Fibroblast of lung (primary cell): ENCODE measurements at regions not wholly inside any gene's neighbourhood (a gene's known extent, or its start where the extent isn't known, plus 50 kb on each side); places are given as distances from the start of the nearest gene placed in this dataset.

Experiments used
- DNase-seq, 2 donors: peaks; one replicate each; pipeline versions ENCODE4 v3.0.0 to v3.0.0-alpha.2; 2010; ENCODE audit warnings: low read depth in 2 of 2
- H2AFZ ChIP-seq: 2 replicates; pipeline ENCODE4 v1.5.1; 2012; ENCODE audit warnings: low read length, control low read depth, inconsistent platforms
- H3K27ac ChIP-seq: 2 replicates; pipeline ENCODE4 v1.5.1; 2011; ENCODE audit warnings: low read length, control low read depth; ENCODE audit not compliant: insufficient read depth
- H3K27me3 ChIP-seq: 2 replicates; pipeline ENCODE4 v1.5.1; 2011; ENCODE audit warnings: mild to moderate bottlenecking, low read length; ENCODE audit not compliant: control insufficient read depth, insufficient read depth
- H3K36me3 ChIP-seq: 2 replicates; pipeline ENCODE4 v1.5.1; 2011; ENCODE audit warnings: low read length; ENCODE audit not compliant: control insufficient read depth, insufficient read depth
- H3K4me1 ChIP-seq: 2 replicates; pipeline ENCODE4 v1.5.1; 2011; ENCODE audit warnings: low read length; ENCODE audit not compliant: control insufficient read depth, insufficient read depth; ENCODE audit errors: extremely low read depth
- H3K4me2 ChIP-seq: 2 replicates; pipeline ENCODE4 v1.5.1; 2011; ENCODE audit warnings: low read length, control low read depth; ENCODE audit not compliant: insufficient read depth; ENCODE audit errors: extremely low read depth
- H3K4me3 ChIP-seq, 4 experiments: fragments of 200-600 bp in 1 of 4; sonication (generic) in 1 of 4; replicated peaks in 1 of 4; 2 replicates each; pipeline ENCODE4 v1.5.1; 2011 to 2016; ENCODE audit warnings: low read length in 4 of 4, low read depth in 3 of 4, mild to moderate bottlenecking in 3 of 4, control low read depth in 2 of 4, inconsistent platforms in 1 of 4, mixed read lengths in 1 of 4; ENCODE audit not compliant: insufficient read depth in 1 of 4; ENCODE audit errors: control extremely low read depth in 1 of 4
- H3K79me2 ChIP-seq: 2 replicates; pipeline ENCODE4 v1.5.1; 2012; ENCODE audit warnings: mild to moderate bottlenecking, low read length, inconsistent platforms; ENCODE audit not compliant: control insufficient read depth, insufficient read depth
- H3K9ac ChIP-seq: 2 replicates; pipeline ENCODE4 v1.5.1; 2011; ENCODE audit warnings: mild to moderate bottlenecking, low read length, control low read depth; ENCODE audit not compliant: insufficient read depth
- H3K9me3 ChIP-seq: 2 replicates; pipeline ENCODE4 v1.5.1; 2012; ENCODE audit warnings: low read depth, low read length; ENCODE audit not compliant: control insufficient read depth, insufficient read depth
- H4K20me1 ChIP-seq: 2 replicates; pipeline ENCODE4 v1.5.1; 2011; ENCODE audit warnings: low read length; ENCODE audit not compliant: control insufficient read depth, insufficient read depth; ENCODE audit errors: extremely low read depth
- EZH2 ChIP-seq: IDR thresholded peaks from 2 replicates; pipeline ENCODE4 v1.5.1; 2012; ENCODE audit warnings: low read length, control low read depth, mild to moderate bottlenecking; ENCODE audit errors: missing control alignments
- TF ChIP-seq, protein P1 (sequence below), 2 donors: IDR thresholded peaks in 1 of 2; conservative IDR thresholded peaks in 1 of 2; 1 replicate in 1 of 2; 2 replicates in 1 of 2; pipeline ENCODE4 v1.5.1; 2011 to 2012; ENCODE audit warnings: low read length in 2 of 2, control low read depth in 1 of 2, inconsistent platforms in 1 of 2, low read depth in 1 of 2, mild to moderate bottlenecking in 1 of 2

DNA sequence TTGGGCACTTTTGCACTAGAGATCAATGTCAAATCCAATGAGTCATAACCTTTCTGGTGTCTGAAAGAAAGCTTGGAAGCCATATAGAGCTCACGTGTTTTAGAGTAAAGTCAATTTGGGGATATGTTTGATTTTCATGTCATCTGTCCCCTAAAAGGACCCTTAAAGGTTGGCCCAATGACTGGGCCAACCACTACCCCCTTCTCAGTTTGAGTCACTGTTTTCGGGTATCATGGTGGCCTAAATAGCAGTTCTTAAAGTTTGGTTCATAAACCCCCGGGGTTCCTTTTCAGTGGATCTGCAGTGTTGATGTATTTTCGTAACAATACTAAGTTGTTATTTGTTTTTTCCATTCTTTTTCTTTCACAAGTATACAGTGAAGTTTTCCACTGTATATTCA, 327.6 kb downstream of the PRL start:
- DNase-seq = no peak
- Histone ChIP-seq H3K36me3 (no peaks in the 10 kb centered on the region), H2AFZ (no peak overlapping the region), H3K9me3 (no peaks in the 10 kb centered on the region), H3K27me3 (no peaks in the 10 kb centered on the region), H3K79me2 (no peaks in the 10 kb centered on the region), H4K20me1 (no peaks in the 10 kb centered on the region), H3K9ac (no peak overlapping the region), H3K4me1 (no peaks in the 10 kb centered on the region), H3K27ac (no peak overlapping the region), H3K4me3 (no peak overlapping the region), H3K4me2 (no peak overlapping the region)
- no peak for TF ChIP-seq EZH2
- TF ChIP-seq, protein P1, sequence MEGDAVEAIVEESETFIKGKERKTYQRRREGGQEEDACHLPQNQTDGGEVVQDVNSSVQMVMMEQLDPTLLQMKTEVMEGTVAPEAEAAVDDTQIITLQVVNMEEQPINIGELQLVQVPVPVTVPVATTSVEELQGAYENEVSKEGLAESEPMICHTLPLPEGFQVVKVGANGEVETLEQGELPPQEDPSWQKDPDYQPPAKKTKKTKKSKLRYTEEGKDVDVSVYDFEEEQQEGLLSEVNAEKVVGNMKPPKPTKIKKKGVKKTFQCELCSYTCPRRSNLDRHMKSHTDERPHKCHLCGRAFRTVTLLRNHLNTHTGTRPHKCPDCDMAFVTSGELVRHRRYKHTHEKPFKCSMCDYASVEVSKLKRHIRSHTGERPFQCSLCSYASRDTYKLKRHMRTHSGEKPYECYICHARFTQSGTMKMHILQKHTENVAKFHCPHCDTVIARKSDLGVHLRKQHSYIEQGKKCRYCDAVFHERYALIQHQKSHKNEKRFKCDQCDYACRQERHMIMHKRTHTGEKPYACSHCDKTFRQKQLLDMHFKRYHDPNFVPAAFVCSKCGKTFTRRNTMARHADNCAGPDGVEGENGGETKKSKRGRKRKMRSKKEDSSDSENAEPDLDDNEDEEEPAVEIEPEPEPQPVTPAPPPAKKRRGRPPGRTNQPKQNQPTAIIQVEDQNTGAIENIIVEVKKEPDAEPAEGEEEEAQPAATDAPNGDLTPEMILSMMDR (conservative IDR thresholded peaks at IDR 0.05 in 1 of 2, IDR thresholded peaks at IDR 0.05 in 1 of 2; ENCODE audit: low read depth in 1 of 2, low read length in 2 of 2) = no peak

DNA sequence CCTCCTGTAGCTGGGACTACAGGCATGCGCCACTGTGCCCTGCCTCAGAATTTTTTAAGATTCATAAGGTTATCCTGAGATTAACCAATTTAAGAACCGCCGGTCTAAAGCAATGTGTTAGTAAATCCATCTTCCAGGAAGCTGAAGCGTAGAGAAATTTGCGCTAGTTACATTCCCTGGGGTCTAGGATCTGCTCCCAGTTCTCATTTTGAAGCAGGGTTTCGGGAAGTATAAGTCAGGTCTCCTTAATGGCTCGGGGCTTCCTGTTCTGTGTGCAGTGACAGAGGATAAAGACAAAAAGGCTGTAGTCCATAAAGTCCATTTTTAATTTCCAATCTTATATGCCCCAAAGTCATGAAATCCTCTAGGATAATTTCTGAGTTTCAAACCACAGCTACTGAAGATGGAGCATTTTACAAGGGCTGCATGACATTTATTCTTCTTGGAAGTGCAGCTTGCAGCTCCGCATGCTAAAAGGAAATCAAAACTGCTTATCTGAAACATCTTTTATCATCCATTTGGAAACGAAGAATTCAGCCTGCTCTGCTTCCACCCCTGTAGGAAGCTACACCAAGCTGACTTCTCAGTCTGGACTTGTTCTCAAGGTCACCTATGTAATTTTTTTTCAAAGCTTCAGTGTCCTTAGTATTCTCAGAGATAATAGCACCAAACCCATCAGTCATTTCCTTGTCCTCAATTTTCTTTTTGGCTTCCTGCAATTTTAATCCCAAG, 326.1 kb downstream of the PRL start:
- Histone ChIP-seq H4K20me1 (no peaks in the 10 kb centered on the region), H3K79me2 (no peaks in the 10 kb centered on the region), H3K4me2 (no peak overlapping the region), H2AFZ (no peak overlapping the region), H3K9me3 (no peaks in the 10 kb centered on the region), H3K36me3 (no peaks in the 10 kb centered on the region), H3K27ac (no peak overlapping the region), H3K4me3 (no peak overlapping the region), H3K4me1 (no peaks in the 10 kb centered on the region), H3K27me3 (no peaks in the 10 kb centered on the region), H3K9ac (no peak overlapping the region)
- TF ChIP-seq, protein P1 (conservative IDR thresholded peaks at IDR 0.05 in 1 of 2, IDR thresholded peaks at IDR 0.05 in 1 of 2; ENCODE audit: low read depth in 1 of 2, low read length in 2 of 2) = no peak
- TF ChIP-seq EZH2 = no peak
- DNase-seq = no peak

DNA sequence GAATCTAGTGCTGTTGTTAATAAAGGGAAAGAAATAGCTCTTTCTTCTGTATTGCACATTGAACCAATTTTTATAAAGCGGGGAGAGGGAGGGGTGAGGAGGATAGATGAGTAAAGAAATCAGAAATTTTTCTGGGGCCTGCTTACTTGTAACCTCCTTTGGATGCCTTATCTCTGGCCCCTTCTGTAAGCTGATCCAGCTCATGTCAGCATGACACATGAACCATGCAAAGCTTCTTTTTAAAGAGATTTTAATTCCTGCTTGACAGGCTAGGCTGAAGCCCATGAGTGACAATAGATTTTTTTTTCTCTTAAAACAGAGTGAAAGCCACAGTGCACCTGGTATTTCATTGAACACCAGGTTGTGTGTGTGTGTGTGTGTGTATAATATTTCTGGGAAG, 325.3 kb downstream of the PRL start:
- no peak for TF ChIP-seq EZH2
- TF ChIP-seq, protein P1 (conservative IDR thresholded peaks at IDR 0.05 in 1 of 2, IDR thresholded peaks at IDR 0.05 in 1 of 2; ENCODE audit: low read depth in 1 of 2, low read length in 2 of 2) = no peak
- Histone ChIP-seq H3K79me2 (no peaks in the 10 kb centered on the region), H3K4me3 (no peak overlapping the region), H3K4me1 (no peaks in the 10 kb centered on the region), H3K36me3 (no peaks in the 10 kb centered on the region), H4K20me1 (no peaks in the 10 kb centered on the region), H2AFZ (no peak overlapping the region), H3K9ac (no peak overlapping the region), H3K27ac (no peak overlapping the region), H3K27me3 (no peaks in the 10 kb centered on the region), H3K4me2 (no peak overlapping the region), H3K9me3 (no peaks in the 10 kb centered on the region)
- peak in 1 of 2 donors; percentile 45 for DNase-seq
